ENCODE measurements at regions not wholly inside any gene's neighbourhood (a gene's known extent, or its start where the extent isn't known, plus 50 kb on each side); places are given as distances from the start of the nearest gene placed in this dataset.
"Not testable (repeated sequence)": the region's sequence is repeated elsewhere in the genome, so short reads cannot be mapped to it uniquely, and the experiment has no call there.

DNA sequence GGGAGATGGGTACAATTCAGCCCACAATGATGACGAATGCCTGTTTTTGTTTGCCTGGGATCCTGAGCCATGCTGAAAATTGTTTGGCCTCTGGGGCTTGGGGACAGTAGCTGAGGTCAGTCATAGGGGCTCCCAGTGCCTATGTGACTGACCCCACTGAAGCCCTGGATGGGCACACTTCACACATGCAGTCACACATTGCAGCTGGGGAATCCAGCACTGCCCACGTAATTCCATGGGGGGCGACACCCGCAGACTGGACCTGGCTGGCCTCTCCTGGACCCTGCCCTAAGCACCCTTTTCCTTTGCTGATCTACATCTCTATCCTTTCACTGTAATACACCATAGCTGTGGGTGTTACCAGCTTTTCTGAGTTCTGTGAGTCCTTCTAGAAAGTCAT, 295.2 kb upstream of the HS6ST1 start:
- no peak for DNase-seq (ENCODE audit: low spot score)

DNA sequence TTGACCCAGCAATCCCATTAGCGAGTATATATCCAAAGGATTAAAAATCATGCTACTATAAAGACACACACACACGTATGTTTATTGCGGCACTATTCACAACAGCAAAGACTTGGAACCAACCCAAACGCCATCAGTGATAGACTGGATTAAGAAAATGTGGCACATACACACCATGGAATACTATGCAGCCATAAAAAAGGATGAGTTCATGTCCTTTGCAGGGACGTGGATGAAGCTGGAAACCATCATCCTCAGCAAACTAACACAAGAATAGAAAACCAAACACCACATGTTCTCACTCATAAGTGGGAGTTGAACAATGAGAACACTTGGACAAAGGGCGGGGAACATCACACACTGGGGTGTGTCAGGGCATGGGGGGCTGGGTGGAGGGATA, 296.2 kb upstream of the HS6ST1 start:
- DNase-seq (ENCODE audit: low spot score), result not testable (repeated sequence)

DNA sequence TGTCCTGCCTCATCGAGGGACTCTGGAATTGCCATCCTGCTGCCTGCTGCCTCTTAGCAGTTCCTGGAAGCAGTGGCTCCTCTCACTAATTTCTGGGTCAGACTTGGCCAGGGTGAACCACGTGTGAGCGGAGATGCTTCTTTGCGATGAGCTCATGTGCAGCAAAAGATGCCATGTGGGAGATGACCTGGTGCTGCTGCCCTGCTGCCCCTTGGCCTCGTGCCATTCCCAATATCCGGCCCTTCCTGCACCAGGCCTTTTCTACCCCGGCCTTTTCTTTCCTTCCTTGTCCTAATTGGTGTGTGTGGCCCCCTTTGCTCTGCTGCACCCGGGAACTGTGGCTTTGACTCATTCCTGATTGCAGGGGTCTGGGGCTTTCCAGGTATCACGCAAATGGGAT, 296.9 kb upstream of the HS6ST1 start:
- DNase-seq (ENCODE audit: low spot score), result no peak

DNA sequence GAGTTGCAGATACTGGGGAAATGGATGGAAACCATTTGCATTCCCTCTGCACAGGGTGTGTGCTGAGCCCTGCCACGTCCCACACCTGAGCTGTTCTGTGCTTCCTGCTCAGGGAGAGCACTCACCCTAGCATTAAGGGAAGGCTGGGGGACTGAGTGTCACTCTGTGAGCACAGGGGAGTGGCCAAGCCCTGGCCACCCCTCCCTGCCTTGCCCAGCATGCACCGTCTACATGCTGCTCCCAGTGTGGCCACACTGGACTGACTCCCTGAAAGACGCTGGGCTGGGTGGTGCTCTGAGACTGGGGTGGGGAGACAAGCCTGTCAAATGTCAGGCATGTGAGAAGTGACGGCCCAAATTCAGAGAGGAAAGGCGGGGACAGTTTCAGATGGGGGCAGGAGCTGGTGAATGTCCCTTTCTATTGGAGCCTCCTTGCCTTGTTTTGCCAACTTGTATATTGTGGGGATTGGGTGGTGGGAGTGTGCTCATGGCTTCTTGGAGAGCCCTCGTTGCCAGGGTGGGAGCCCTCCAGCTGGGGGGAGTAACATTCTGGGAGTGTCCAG, 298.4 kb upstream of the HS6ST1 start:
- no peak for DNase-seq (ENCODE audit: low spot score)

DNA sequence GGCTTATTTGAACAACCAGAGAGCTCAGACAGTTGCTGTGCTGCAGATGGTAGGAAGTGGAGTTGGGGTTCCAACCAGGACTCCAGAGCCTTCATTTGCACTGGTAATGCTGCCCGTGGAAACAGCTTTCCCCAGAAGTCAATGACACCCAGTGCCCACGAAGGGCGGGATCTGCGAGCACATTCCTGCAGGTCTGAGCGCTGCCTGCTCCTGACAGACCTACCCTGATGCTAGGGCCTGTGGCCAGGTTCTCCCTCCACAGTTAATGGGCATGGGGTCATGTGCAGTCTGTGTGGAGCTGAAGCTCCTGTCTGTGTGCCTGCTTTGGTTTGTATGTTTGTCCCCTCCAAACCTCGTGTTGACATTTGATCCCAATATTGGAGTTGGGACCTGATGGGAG, 299.0 kb upstream of the HS6ST1 start:
- no peak for DNase-seq (ENCODE audit: low spot score)

DNA sequence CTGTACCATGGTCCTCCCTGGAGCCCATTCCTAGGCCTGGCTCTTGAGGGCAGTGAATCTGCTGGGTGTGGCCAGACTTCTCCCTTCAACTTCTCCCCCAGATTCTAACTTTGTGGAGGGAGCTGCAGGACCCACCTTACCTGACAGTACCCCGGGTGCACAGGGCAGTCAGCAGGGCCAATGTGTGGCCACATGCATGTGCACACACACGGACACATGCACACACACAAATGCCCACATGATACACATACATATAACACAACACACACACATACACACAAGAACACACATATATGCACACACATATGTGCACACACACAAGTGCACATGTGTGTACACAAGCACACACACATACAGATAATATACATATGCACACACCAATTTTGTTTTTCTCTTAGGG, 300.0 kb upstream of the HS6ST1 start:
- DNase-seq (ENCODE audit: low spot score), result no peak

DNA sequence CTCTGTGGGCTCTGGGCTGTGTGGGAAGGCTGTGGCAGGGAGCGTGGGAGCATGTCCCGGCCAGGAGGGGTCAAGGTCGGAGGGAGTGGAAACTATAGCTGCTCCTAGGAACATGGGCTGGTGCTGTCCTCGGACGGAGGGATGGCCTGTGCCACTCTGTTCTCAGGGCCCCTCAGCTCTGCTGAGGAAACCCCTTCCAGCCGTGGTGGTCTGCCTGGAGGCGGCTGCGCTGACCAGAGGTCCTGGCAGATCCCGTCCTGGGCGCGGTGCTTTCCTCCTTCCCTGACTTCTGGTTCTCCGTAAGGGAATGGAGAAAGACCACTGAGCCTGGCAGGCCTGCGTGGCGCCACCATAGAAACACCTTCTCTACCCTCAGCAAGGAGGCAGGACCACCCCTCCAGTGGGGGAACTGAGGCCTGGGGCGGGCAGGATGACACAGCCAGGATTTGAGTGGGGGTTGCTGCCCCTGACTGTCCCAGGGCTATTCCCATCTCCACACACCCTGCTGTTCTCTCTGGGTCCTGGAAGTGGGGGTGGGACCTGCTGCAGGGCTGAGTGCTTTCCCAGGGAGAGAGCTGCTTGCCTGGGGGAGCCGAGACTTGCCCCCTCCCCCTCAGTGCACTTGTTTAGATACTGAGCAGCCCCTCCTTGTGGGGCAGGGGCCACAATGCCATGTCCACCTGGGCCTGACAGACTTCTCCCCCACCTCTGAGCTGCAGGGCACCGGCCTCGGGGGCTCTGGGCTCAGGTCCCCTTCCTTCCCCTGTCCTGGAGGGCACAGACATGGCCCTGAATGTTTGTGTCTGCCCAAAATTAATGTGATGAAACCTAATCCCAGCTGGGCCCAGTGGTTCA, 301.0 kb upstream of the HS6ST1 start:
- no peak for DNase-seq (ENCODE audit: low spot score)

DNA sequence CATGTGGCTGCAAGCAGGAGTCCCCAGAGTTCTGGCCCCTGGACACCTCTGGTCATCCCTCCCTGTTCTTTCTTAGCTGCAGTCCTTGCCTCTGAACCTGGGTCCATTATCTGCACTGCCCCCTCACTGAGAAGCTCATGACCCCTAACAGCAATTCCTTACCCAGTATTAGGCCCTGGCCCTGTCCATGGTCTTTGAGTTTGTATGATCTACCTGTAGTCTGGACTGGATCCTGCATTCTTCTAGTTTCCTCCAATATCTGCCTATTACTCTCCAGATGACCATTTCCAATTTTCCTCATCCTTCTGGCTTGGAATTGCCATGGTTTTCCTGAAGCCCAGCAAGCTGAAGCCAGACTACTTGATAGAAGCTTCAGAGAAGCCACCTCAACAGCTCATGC, 302.4 kb upstream of the HS6ST1 start:
- no peak for DNase-seq (ENCODE audit: low spot score)

DNA sequence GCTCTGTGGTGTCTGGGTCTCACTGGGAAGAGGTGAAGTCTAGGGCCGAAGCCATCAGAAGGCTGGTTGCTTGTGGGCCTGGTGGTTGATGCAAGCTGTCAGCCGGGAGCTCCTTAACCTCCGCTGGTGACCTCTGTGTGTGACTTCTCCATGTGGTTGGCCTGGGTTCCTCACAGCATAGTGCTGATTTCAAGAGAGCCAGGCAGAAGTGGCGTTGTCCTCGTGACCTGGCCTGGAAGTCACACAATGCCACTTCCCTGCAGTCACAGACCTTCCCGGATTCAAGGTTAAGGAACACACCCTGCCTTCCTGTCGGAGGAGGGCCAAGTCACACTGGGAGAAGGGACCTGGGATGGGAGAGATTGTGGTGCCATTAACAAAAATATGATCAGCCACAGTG, 303.7 kb upstream of the HS6ST1 start:
- no peak for DNase-seq (ENCODE audit: low spot score)

DNA sequence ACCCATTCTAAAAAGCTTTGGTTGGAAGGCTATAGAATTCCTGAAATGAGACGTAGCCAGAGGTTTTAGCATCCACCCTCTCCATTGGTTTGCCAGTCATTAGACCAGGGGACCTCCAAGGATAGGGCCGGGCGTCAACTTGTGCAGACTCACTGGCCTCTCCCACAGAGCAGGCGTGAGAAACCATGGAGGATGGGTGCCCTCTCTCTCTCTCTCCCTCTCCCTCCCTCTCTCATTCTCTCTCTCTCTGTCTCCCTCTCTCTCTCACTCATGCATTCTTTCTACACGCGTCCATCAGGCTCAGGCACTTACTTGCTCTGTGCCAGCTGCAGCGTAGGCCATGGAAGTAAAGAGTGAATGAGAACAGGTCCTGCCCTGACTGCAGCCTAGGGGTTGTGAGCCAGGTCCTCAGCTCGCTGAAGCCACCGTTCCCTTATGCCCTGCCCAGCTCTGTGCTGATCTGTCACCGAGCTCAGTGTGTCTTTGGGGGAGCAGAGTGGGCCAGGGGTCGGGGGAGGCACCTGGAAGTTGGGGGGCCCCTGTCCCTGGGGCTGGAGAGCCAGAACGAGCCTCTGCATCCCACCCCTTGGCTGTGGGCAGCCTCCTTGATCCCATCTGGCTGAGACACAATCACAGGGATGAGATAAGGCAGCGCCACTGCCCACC, 304.4 kb upstream of the HS6ST1 start:
- DNase-seq (ENCODE audit: low spot score), result no peak

DNA sequence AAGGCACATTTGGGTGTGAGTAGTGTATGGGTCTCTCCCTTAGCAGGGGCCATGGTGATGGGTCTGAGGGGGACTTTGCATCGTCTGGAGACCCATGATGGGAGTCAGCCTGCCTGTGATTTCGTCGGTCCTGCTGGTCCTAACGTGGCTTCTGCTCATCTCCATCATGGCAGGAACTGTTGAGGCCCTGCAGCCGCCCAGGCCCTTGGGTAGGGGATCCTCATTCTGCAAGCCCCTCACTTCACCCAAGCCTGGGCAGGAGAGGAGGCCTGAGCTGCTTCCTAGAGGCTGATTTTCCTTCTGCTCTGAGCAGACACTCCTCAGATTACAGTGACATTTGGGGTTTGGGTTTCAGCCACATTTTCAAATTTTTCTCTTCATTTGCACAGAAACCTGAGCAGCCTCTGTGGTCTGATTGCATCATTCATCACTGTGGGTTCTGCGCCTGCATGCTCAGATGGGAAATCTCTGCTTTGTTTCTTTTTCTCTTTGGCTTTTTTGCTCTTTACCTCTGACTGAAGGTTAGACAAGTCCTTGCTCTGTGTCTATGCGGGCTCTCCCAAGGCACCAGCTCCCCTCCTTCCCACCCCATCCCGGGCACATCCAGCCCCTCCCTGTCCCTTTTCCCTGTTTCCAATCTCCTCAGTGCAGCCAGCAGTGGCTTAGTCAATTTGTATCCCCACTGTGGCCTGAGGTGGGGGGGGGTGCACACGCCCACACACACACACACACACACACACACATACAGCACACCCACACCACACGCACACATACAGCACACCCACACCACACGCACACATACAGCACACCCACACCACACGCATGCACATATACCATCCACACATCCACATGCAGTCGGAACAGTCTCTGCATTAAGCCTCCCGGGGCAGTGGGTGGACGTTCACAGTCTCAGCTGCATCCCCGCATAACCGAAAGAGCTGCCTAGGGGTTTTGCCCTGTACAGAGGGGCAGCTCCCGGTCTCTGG, 305.4 kb upstream of the HS6ST1 start:
- no peak for DNase-seq (ENCODE audit: low spot score)

DNA sequence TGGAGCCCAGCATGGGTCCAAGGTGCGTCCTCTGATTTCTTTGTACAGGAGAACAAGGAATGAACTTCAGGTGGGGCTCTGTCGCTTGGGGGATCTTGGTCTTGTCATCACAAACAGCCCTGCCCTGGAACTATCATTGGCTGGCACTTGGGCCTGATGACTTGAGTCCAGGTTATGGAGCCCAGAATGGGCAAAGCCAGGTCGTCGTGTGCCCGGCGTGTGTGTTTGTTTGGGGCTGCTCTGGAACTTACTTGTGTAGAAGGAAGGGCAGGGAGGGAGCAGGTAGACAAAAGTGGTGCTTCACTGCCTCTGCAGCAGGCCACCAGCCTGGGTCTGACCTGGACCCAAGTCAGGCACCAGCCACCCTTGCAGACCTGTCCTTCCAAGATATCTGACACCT, 306.3 kb upstream of the HS6ST1 start:
- no peak for DNase-seq (ENCODE audit: low spot score)

DNA sequence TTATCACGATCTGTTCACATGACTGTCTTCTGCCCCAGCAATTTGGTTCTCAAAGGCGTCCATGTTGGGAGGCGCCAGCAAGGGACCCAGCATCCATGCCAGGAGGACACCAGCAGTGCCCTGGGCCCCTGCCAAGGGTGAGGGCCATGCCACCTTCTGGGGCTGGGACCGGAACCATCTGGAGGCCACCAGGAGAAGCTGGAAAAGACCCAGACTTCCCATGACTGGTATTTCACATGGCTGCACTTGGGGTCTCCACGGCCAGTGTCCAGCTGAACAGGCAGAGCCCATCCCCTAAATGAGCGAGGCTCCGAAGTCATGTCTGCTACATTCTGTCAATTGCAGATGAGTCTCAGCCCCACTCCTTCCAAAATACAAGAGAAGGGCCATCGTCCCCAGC, 306.8 kb upstream of the HS6ST1 start:
- DNase-seq (ENCODE audit: low spot score), result no peak

DNA sequence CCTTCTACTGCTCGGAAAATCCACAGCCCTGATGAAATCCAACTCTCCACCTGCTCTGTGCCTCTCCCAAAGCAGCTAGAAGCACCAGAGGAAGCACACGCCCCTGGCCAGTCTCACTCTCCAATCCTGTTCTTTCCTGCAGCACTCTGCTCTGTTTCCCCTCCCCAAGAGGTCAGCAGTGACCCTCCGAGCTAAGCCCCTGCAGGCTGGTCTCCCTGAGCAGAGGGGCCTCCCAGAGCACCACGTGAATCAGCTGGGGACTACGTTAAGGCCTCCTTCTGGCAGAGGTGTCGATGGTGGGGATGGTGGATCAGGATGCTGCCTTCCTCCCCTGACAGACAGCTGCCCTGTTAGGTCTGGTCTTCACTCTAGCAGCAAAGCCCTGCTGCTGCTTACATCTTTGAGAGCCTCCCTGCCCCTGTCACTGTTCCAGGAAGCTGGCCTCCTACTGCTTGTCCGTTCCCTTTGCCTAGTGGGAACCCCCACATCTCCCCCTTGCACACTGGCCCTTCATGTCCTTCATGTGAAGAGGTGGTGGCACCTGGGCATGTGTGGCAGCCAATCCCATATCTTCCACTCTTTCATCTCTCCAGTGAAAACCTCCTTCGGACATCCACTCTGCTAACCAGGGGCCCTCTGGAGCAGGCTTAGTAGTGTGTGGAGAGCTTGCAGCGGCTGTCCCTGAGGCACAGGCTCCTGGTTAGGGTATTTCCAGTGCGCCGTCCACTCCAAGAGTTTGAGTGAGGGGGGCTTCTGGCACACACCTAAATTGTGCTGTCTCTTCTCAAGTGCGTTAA, 307.5 kb upstream of the HS6ST1 start:
- DNase-seq (ENCODE audit: low spot score), result no peak

DNA sequence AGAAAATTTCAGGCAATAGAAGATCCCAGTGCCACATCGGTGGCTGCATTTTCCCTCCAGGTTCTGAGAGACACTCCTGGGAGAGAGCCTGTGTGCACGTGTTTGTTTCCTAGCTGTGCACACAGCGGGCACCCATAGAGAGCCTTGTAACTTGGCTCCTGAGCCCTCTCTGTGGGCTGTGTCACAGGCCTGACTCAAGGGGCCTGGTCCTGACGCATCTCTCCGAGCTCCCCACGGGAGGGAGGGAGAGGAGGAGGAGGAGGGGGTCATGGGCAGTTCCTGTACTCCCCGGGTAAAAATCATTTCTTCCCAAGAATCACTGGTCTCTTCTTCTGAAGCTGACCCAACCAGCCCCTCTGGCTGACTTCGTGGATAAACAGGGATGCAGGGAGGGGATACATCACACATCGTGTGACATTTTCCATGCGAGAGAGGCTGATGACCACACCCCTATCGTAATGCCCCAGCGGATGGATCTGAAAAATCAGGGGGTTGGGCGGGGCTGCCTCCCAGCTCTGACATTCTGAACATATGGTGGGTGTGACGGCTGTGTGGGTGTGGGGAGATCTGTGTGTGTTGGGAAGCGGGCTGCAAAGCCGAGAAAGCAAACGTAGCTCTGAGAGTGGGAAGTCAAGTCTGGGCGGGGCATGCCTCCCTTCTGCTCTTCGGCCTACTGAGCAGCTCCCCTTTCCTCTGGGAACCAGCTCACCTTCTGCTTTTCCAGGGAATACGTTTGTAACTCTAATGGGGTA, 308.3 kb upstream of the HS6ST1 start:
- DNase-seq (ENCODE audit: low spot score), result no peak

DNA sequence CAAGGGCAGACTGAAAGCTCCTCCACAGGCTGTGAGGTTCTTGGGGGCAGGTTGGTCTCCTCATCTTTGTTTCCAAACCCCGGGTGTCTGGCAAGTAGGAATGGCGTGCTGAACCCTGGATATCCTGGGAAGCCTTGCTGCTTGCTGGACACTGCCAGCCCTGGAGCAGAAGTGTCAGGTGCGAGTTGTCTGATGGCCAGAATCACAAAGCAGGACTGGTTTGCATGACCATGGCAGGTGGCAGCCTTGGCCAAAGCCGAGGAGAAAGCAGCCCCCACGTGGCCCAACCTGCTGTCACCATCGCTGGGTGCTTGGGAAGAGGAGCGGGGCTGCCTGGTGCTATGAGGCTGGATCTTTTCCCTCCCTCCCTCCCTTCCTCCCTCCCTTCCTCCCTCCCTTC, 309.5 kb upstream of the HS6ST1 start:
- no peak for DNase-seq (ENCODE audit: low spot score)

DNA sequence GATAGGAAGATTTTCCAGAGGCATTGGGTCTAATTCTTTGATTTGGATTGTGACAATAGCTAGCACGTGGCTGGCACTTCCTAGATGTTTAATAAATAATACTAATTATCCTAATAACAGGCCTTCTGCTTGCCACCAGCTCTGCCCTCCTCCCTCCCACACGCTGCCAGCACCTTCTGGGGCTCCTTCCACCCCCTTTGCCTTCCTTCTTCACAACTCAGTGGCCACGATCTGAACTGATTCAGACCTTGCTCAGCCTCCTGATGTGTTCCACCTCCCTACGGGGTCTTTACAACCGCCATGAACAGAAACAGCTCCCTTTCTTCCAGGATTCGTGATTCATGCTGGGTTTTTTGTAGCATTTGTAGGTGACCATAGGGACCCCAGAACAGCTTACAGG, 310.3 kb upstream of the HS6ST1 start:
- no peak for DNase-seq (ENCODE audit: low spot score)

DNA sequence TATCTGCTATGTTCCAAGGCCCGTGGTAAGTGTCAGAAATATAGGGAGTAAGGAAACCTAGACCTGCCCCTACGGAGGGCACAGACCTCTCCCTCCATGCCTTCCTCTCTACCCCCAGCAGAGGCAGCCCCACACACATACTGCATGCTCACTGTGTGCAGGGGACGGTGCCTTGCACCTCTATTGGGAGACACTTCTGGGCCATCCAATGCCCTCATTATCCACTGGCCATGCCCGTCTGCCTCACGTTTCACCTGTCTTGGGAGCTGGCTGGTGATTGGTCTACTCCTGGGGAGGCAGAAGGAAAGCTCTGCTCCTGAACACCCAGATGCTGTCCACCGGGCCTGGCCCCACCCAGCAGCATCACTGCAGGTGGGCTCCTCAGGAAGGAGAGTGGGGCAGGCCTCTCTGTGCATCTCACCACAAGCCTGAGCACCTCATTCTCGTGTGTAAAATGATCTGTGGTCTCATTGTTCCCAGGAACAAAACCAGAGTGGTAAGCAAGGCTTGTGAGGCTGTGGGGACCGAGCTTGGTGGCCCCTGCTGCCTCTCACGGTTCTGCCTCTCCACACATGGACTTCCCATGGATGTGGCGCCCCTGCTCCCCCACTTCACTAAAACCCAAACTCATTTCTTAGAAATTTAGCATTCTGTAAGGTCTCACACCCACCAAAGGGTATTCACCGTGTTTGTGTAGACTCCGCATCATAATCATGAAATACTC, 312.5 kb upstream of the HS6ST1 start:
- no peak for DNase-seq (ENCODE audit: low spot score)

DNA sequence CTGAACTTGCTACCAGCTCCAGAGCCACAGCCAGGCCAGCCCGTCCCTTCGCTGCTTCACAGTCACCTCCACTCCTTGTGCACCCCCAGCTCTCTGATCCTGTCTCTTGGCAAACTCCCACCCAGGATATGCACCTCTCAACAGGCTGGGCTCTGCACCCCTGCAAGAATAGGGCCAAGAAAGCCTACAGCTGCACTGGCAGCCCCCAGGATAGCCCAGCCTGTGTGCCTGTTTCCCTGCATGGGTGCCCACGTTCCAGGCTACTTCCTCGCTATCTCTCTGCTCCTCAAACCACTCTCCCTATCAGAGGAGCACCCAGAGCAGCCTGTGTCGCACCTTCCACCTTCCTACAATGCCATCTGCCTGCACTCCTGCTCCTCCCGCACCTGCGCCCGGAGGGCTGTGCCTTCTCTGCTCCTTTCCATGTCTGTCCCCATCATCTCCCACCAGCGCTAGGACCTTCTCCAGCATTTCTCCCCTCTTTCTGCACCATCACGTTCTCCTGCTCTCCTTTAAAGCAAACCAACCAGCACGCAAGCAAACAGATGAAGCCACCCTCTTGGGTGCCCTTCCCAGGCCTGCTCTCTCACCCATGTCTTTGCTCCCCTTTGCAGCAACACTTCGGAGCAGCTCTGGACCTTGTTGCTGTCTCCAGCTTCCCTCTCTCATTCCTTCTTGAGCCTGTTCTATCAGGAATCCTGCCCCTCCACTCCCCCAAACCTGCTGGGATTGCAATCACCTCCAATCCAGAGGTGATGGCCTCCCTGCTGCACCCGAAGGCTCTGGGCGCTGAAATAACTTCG, 313.2 kb upstream of the HS6ST1 start:
- no peak for DNase-seq (ENCODE audit: low spot score)
